BLaER1 treated with 17β-estradiol and CSF1 and Interleukin-3, amounts not matched to agents 10 nM and 100 nM (cell line): ENCODE measurements at regions not wholly inside any gene's neighbourhood (a gene's known extent, or its start where the extent isn't known, plus 50 kb on each side); places are given as distances from the start of the nearest gene placed in this dataset.
"Not testable (repeated sequence)": the region's sequence is repeated elsewhere in the genome, so short reads cannot be mapped to it uniquely, and the experiment has no call there.

Source experiments
- H3K27ac ChIP-seq, 11 experiments: shearing (Covaris generic); formaldehyde crosslinking; 2 replicates each; pipeline ENCODE4 v1.8.1; 2022
- H3K27me3 ChIP-seq, 11 experiments: shearing (Covaris generic); formaldehyde crosslinking; 2 replicates each; pipeline ENCODE4 v1.8.1; 2022
- H3K36me3 ChIP-seq, 11 experiments: shearing (Covaris generic); formaldehyde crosslinking; 2 replicates each; pipeline ENCODE4 v1.8.1; 2022
- H3K4me1 ChIP-seq, 10 experiments: shearing (Covaris generic); formaldehyde crosslinking; 2 replicates each; pipeline ENCODE4 v1.8.1; 2022
- H3K4me2 ChIP-seq, 11 experiments: shearing (Covaris generic); formaldehyde crosslinking; 2 replicates each; pipeline ENCODE4 v1.8.1; 2022
- H3K4me3 ChIP-seq, 10 experiments: shearing (Covaris generic); formaldehyde crosslinking; 2 replicates each; pipeline ENCODE4 v1.8.1; 2022
- H3K9ac ChIP-seq, 11 experiments: shearing (Covaris generic); formaldehyde crosslinking; 2 replicates each; pipeline ENCODE4 v1.8.1; 2022
- H3K9me3 ChIP-seq, 11 experiments: shearing (Covaris generic); formaldehyde crosslinking; replicated peaks in 1 of 11; 2 replicates each; pipeline ENCODE4 v1.8.1; 2022
- H4K20me1 ChIP-seq, 11 experiments: shearing (Covaris generic); formaldehyde crosslinking; 2 replicates each; pipeline ENCODE4 v1.8.1; 2022
- Cebpa-rat ChIP-seq, 11 experiments: shearing (Covaris generic); IDR thresholded peaks; 2 replicates each; pipeline ENCODE4 v1.8.1; 2022

DNA sequence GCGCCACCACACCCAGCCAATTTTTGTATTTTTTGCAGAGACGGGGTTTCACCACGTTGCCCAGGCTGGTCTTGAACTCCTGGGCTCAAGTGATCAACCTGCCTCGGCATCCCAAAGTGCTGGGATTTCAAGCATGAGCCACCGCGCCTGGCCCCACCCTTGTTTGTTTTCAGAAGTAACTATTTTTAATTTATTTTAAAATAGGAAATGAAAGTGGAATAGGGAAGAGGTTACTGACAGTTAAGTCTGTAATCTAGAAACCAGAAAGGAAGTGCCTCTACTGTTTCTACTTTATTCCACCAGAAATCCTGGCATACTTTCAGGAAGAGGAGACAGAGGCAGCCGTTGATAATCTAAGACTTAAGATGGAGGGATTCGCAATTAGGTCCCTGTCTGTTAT lies 225.6 kb downstream of the TANC2 start:
- Histone ChIP-seq H3K9me3 (no peaks in the 10 kb centered on the region), H3K4me2 (peak overlapping the region; percentile 33 to 83 (median 57); a peak in 21 of 22 replicates), H3K4me3 (peak overlapping the region in 2 of 10 experiments; percentile 11 to 22; a peak in 1 of 20 replicates), H3K4me1 (peaks cover 5 to 40% (median 31%) of the 10 kb centered on the region in 10 experiments), H3K27ac (peak overlapping the region in 8 of 11 experiments; percentile 34 to 75 (median 60); a peak in 14 of 22 replicates), H3K9ac (peak overlapping the region in 2 of 11 experiments; percentile 20 to 25; a peak in 1 of 22 replicates), H3K36me3 (peaks cover 0 to 9% (median 0%) of the 10 kb centered on the region in 11 experiments; a peak in 5 of 22 replicates), H4K20me1 (no peaks in the 10 kb centered on the region), H3K27me3 (no peaks in the 10 kb centered on the region)
- no peak for TF ChIP-seq Cebpa-rat (IDR thresholded peaks at IDR 0.05)

DNA sequence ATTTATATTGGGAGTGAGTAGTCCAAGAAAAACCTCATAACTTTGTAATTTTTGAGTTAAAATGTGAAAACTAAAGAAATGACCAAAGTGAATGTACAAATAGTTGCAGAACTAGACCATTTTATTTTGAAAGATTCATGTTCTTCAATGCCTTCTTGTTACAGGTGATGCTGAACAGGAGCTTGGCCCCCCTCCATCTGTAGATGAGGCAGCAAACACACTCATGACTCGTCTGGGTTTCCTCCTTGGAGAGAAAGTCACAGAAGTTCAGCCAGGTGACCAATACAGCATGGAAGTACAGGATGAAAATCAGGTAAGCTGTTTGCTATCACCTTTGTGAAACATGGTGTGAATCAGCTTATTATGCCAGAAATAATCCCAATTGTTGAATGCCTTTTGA lies 227.8 kb downstream of the TANC2 start:
- H3K27me3 ChIP-seq = no peaks in the 10 kb centered on the region
- TF ChIP-seq Cebpa-rat (IDR thresholded peaks at IDR 0.05) = no peak
- H3K36me3 ChIP-seq = peaks cover 0 to 9% (median 0%) of the 10 kb centered on the region in 11 experiments; a peak in 5 of 22 replicates
- no peaks in the 10 kb centered on the region for H3K9me3 ChIP-seq
- no peak overlapping the region for H3K27ac ChIP-seq
- no peaks in the 10 kb centered on the region for H4K20me1 ChIP-seq
- H3K4me2 ChIP-seq = no peak overlapping the region
- H3K4me1 ChIP-seq = peaks cover 5 to 45% (median 36%) of the 10 kb centered on the region in 10 experiments
- H3K4me3 ChIP-seq = no peak overlapping the region
- no peak overlapping the region for H3K9ac ChIP-seq

DNA sequence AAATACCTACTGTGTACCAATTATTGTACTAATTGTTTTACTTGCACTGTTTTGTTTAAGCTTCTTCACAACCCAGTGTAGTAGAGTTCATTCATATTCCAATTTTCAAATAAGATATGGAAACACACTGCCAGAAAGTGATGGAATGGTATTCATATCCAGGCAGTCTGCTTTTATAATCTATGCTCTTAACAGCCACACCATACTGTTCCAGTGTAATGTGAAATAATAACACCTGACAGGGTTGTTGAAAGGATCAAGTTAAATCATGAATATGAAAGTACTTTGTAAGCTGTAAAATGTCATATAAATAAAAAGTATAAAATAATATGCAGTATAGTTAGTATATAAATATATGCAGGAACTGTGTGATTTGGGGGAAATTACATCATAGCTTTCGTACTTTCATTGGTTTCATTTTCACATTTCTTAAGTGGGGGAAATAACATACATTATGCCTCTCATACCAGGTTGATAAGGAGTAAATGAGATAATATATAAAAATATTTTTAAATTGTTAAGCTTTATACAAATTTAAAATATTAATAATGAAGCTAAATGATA lies 230.8 kb downstream of the TANC2 start:
- Histone ChIP-seq H3K9ac (no peak overlapping the region), H3K27me3 (no peaks in the 10 kb centered on the region), H4K20me1 (no peaks in the 10 kb centered on the region), H3K27ac (no peak overlapping the region), H3K4me3 (no peak overlapping the region), H3K4me2 (peak overlapping the region in 9 of 11 experiments; percentile 12 to 49 (median 29); a peak in 10 of 22 replicates), H3K4me1 (peaks cover 0 to 17% (median 8%) of the 10 kb centered on the region in 10 experiments; a peak in 19 of 20 replicates), H3K9me3 (no peaks in the 10 kb centered on the region), H3K36me3 (peaks cover 0 to 9% (median 0%) of the 10 kb centered on the region in 11 experiments; a peak in 6 of 22 replicates)
- no peak for TF ChIP-seq Cebpa-rat (IDR thresholded peaks at IDR 0.05)

DNA sequence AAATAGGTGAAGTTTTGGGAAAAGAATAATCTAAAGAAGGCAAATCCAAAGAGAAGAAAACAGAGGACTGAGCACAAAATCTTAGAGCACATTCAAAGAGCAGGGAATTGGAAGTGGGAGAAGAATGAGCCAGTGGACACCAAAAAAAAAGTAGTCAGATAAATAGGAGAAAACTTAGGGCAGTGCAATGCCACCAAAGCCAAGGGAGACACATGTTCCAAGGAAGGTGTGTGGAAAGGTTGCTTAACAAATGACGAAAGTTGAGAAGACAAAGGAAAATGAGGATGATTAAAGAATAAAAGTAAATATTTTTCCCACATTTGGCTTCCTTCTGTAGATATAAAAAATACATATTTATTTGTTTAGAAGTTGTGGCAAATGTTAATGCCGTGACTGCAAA lies 237.6 kb downstream of the TANC2 start:
- Histone ChIP-seq H3K27me3 (no peaks in the 10 kb centered on the region), H3K4me2 (no peak overlapping the region), H3K36me3 (peaks cover 0 to 21% (median 9%) of the 10 kb centered on the region in 11 experiments; a peak in 10 of 22 replicates), H4K20me1 (no peaks in the 10 kb centered on the region), H3K4me3 (no peak overlapping the region), H3K9ac (no peak overlapping the region), H3K27ac (no peak overlapping the region), H3K9me3 (peaks cover 26 to 44% (median 34%) of the 10 kb centered on the region in 11 experiments), H3K4me1 (no peaks in the 10 kb centered on the region)
- TF ChIP-seq Cebpa-rat (IDR thresholded peaks at IDR 0.05) = no peak

DNA sequence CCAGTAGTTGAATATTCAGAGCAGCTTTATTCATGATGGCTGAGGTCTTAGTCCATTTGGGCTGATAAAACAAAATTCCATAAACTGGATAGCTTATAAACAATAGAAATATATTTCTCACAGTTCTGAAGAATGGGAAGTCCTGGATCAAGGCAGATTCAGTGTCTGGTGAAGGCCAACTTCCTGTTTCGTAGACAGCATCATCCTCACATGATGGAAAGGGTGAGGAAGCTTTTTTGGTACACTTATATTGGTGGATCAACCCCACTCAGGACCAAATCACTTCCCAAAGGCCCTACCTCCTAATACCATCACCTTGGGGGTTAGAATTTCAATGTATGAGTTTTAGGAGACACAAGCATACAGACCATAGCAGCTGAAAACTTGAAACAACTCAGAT lies 224.2 kb downstream of the CYB561 start:
- Histone ChIP-seq H3K27ac (peak overlapping the region in 1 of 11 experiments; percentile 1; a peak in 1 of 22 replicates), H3K9me3 (peaks cover 0 to 6% (median 0%) of the 10 kb centered on the region in 11 experiments; a peak in 5 of 22 replicates), H3K27me3 (no peaks in the 10 kb centered on the region), H3K4me2 (0 out of 22 replicates have a peak overlapping the region, but pooled peaks of 1 of the 11 experiments have one; percentile 33), H3K36me3 (no peaks in the 10 kb centered on the region), H3K9ac (no peak overlapping the region), H4K20me1 (no peaks in the 10 kb centered on the region), H3K4me1 (peaks cover 0 to 8% (median 0%) of the 10 kb centered on the region in 10 experiments; a peak in 1 of 20 replicates), H3K4me3 (no peak overlapping the region)
- TF ChIP-seq Cebpa-rat (IDR thresholded peaks at IDR 0.05) = no peak

DNA sequence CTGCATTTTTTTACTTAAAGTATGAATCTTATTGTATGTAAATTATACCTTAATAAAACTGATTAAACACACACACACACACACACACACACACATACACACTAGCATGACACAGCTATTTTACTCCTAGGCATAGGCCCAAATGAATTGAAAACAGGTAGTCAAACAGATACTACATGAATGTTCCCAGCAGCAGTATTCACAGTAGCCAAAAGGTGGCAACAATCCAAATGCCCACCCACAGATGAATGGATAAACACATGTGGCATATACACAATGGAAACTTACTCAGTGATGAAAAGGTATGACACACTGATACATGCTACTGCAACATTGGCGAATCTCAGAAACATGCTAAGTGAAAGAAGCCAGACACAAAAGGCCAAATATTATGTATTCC lies 223.5 kb downstream of the CYB561 start:
- Histone ChIP-seq H3K4me1 (peaks cover 0 to 8% (median 0%) of the 10 kb centered on the region in 10 experiments; a peak in 1 of 20 replicates), H3K36me3 (no peaks in the 10 kb centered on the region), H3K9ac (no peak overlapping the region), H3K4me3 (no peak overlapping the region), H3K9me3 (peaks cover 0 to 6% (median 0%) of the 10 kb centered on the region in 11 experiments; a peak in 5 of 22 replicates), H3K27ac (no peak overlapping the region), H4K20me1 (no peaks in the 10 kb centered on the region), H3K4me2 (no peak overlapping the region), H3K27me3 (no peaks in the 10 kb centered on the region)
- TF ChIP-seq Cebpa-rat (IDR thresholded peaks at IDR 0.05) = no peak

DNA sequence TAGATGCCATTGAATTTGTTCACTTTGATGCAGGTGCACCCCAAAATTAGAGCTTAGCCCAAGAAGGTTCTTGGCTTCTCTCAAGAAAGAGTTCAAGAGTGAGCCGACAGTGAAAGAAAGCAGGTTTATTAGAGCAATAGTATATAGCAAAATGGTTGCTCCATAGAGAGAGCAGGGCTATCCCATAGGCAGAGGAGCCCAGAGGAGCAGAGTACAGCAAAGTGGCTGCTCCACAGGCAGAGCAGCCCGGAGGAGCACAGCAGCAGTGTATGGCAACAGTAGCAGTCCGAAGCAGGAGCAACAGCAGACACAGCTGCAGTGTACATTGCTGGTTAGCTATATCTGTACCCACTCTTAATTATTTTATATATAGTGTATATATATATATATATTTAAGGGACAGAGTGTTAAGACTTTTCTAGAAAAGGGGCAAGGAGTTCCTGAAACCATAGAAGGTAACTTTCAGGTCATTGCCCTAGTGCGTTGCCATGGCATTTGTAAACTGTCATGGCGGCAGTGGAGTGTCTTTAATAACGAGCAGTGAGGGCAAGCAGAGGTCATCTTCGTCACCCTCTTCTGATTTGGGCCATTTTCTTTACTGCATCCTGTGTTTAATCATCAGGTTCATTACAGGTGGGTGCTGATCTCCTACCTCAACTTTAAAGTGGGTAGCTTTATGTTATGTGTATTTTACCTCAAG lies 222.7 kb downstream of the CYB561 start:
- peaks cover 0 to 10% (median 4%) of the 10 kb centered on the region in 11 experiments; a peak in 5 of 22 replicates for H3K9me3 ChIP-seq
- no peak overlapping the region for H3K9ac ChIP-seq
- no peak for TF ChIP-seq Cebpa-rat (IDR thresholded peaks at IDR 0.05)
- peaks cover 0 to 8% (median 0%) of the 10 kb centered on the region in 10 experiments; a peak in 1 of 20 replicates for H3K4me1 ChIP-seq
- no peak overlapping the region for H3K4me3 ChIP-seq
- no peaks in the 10 kb centered on the region for H3K27me3 ChIP-seq
- H3K36me3 ChIP-seq = no peaks in the 10 kb centered on the region
- H4K20me1 ChIP-seq = no peaks in the 10 kb centered on the region
- H3K4me2 ChIP-seq = no peak overlapping the region
- H3K27ac ChIP-seq = no peak overlapping the region

DNA sequence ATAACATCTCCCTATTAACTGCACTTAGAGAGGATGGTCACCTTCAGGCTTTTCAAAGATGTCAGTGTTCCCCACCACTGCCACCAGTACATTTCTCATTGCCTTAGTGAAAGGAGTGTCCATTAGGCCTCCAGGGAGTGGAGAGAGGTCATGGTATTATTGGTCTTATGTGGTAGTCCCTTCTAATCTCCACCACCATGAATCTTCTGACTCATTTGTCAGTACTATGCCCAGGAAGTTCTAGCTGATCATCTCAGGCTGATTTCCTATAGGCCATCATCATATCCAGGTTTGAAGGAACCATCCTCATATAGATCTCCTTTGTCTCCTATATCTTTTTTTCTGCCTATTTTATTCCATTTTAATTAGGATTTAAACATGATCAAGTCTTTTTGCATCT lies 221.5 kb downstream of the CYB561 start:
- TF ChIP-seq Cebpa-rat (IDR thresholded peaks at IDR 0.05) = no peak

DNA sequence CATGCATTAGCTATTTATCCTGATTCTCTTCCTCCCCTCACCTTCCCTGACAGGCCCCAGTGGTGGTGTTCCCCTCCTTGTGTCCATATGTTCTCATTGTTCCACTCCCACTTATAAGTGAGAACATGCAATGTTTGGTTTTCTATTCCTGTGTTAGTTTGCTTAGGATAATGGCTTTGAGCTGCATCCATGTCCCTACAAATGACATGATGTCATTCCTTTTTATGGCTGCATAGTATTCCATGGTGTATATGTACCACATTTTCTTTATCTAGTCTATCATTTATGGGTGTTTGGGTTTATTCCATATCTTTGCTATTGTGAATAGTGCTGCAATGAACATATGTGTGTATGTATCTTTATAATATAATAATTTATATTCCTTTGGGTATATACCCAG lies 219.4 kb downstream of the CYB561 start:
- H3K9ac ChIP-seq, H3K27me3 ChIP-seq, H3K4me2 ChIP-seq, H4K20me1 ChIP-seq, H3K4me1 ChIP-seq, H3K27ac ChIP-seq, H3K4me3 ChIP-seq: not testable (repeated sequence)
- Histone ChIP-seq H3K9me3 (peaks cover 21 to 39% (median 27%) of the 10 kb centered on the region in 11 experiments), H3K36me3 (peaks cover 0 to 14% (median 0%) of the 10 kb centered on the region in 11 experiments; a peak in 3 of 22 replicates)

More for the DNA sequence above, 221.5 kb downstream of the CYB561 start:
- Histone ChIP-seq H3K4me3 (no peak overlapping the region), H3K27me3 (no peaks in the 10 kb centered on the region), H3K9ac (no peak overlapping the region), H3K9me3 (peaks cover under 1 to 18% (median 7%) of the 10 kb centered on the region in 11 experiments; a peak in 19 of 22 replicates), H3K4me1 (peaks cover 0 to 8% (median 0%) of the 10 kb centered on the region in 10 experiments; a peak in 1 of 20 replicates), H3K27ac (no peak overlapping the region), H3K36me3 (no peaks in the 10 kb centered on the region), H4K20me1 (no peaks in the 10 kb centered on the region), H3K4me2 (no peak overlapping the region)

DNA sequence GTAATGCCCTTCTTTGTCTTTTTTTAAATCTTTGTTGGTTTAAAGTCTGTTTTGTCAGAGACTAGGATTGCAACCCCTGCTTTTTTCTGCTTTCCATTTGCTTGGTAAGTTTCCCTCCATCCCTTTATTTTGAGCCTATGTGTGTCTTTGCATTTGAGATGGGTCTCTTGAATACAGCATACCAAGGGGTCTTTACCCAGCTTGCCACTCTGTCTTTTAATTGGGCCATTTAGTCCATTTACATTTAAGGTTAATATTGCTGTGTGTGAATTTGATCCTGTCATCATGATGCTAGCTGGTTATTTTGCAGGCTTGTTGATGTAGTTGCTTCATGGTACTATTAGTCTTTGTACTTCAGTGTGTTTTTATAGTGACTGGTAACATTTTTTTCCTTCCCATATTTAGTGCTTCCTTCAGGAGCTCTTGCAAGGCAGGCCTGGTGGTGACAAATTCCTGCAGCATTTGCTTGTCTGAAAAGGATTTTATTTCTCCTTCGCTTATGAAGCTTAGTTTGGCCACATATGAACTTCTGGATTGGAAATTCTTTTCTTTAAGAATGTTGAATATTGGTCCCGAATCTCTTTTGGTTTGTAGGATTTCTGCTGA lies 215.0 kb downstream of the CYB561 start:
- Histone ChIP-seq H3K36me3 (peaks cover 9 to 28% (median 15%) of the 10 kb centered on the region in 11 experiments; a peak in 15 of 22 replicates), H3K9me3 (peaks cover 39 to 58% (median 48%) of the 10 kb centered on the region in 11 experiments)
- H3K9ac ChIP-seq, H3K4me2 ChIP-seq, H4K20me1 ChIP-seq, H3K27ac ChIP-seq, H3K27me3 ChIP-seq, H3K4me1 ChIP-seq, H3K4me3 ChIP-seq: not testable (repeated sequence)
